ENCODE measurements at regions not wholly inside any gene's neighbourhood (a gene's known extent, or its start where the extent isn't known, plus 50 kb on each side); places are given as distances from the start of the nearest gene placed in this dataset.

- no peak overlapping the region for H3K4me3 ChIP-seq (ENCODE audit: low read depth, low read length)
- TF ChIP-seq, protein P1, sequence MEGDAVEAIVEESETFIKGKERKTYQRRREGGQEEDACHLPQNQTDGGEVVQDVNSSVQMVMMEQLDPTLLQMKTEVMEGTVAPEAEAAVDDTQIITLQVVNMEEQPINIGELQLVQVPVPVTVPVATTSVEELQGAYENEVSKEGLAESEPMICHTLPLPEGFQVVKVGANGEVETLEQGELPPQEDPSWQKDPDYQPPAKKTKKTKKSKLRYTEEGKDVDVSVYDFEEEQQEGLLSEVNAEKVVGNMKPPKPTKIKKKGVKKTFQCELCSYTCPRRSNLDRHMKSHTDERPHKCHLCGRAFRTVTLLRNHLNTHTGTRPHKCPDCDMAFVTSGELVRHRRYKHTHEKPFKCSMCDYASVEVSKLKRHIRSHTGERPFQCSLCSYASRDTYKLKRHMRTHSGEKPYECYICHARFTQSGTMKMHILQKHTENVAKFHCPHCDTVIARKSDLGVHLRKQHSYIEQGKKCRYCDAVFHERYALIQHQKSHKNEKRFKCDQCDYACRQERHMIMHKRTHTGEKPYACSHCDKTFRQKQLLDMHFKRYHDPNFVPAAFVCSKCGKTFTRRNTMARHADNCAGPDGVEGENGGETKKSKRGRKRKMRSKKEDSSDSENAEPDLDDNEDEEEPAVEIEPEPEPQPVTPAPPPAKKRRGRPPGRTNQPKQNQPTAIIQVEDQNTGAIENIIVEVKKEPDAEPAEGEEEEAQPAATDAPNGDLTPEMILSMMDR (IDR thresholded peaks at IDR 0.05; ENCODE audit: low read depth, low read length), result no peak
These were observed 105.0 kb upstream of the P2RY1 start for GRCh38 chr3:152729906-152730305.

- H3K4me3 ChIP-seq (ENCODE audit: low read depth, low read length), result no peak overlapping the region
- TF ChIP-seq, protein P1 (IDR thresholded peaks at IDR 0.05; ENCODE audit: low read depth, low read length), result no peak
These were observed 103.4 kb upstream of the P2RY1 start for GRCh38 chr3:152731511-152731910.

DNA sequence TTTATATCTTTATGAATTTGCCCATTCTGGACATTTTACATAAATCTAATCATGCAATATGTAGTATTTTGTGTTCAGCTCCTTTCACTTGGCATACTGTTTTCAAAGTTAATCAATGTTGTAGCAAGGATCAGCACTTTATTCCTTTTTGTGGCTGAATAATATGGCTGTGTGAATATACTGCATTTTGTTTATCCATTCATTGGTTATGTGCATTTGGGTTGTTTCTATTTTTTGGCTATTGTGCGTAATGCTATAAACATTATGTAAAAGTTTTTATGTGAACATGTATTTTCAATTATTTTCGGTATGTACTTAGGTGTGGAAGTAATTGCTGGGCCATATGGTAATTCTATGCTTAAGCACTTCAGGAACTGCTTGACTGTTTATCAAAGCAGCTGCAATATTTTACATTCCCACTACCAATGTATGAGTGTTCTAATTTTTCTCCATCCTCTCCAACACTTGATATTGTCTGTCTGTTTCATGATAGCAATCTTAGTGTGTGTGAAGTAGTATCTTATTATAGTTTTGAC is 101.3 kb upstream of the P2RY1 start:
- no peak overlapping the region for H3K4me3 ChIP-seq (ENCODE audit: low read depth, low read length)
- TF ChIP-seq, protein P1 (IDR thresholded peaks at IDR 0.05; ENCODE audit: low read depth, low read length), result no peak

- H3K4me3 ChIP-seq (ENCODE audit: low read depth, low read length), result no peak overlapping the region
- TF ChIP-seq, protein P1 (IDR thresholded peaks at IDR 0.05; ENCODE audit: low read depth, low read length), result no peak
These were observed 97.7 kb upstream of the P2RY1 start for GRCh38 chr3:152737021-152737908.

- no peak overlapping the region for H3K4me3 ChIP-seq (ENCODE audit: low read depth, low read length)
These were observed 96.3 kb upstream of the P2RY1 start for GRCh38 chr3:152738656-152739055.

GRCh38 chr3:152742368-152743347 is 92.3 kb upstream of the P2RY1 start:
- TF ChIP-seq, protein P1 (IDR thresholded peaks at IDR 0.05; ENCODE audit: low read depth, low read length), result no peak
- H3K4me3 ChIP-seq (ENCODE audit: low read depth, low read length), result no peak overlapping the region

More at GRCh38 chr3:152738656-152739055, 96.3 kb upstream of the P2RY1 start:
- TF ChIP-seq, protein P1 (IDR thresholded peaks at IDR 0.05; ENCODE audit: low read depth, low read length), result no peak
